ENCODE measurements at regions not wholly inside any gene's neighbourhood (a gene's known extent, or its start where the extent isn't known, plus 50 kb on each side); places are given as distances from the start of the nearest gene placed in this dataset.

DNA sequence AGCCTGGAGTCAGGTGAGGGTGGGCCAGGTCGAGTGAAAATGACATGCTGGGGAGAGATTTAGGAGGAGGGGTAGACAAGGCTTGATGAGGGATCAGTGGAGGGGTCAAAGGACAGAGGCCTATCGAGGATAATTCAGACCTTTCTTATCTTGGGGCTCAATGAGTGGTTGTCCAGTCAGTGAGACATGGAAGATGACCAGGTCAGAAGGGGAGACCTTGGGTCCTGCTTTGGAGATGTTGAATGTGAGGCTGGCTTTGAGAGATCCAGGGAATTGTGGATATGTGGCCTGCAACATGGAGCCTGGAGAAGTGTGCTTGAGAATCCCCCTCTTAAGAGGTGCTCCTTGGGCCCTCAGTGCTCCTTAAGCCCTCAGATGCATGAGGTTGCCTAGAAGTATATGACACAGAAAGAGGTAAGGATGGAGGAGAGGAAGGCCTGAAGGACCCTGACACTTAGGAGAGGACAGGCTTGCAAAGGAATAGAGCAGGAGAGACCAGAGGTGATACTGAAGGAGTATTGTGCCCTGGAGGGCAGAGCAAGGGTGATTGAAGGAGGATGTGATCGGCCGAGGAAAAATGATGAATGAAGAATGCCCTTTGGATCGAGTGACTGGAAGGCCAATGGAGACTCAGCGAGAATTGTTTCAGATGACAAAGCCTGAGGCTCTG lies 129.8 kb upstream of the GPR26 start:
- POLR2A ChIA-PET: no interaction called here
- DNase-seq (ENCODE audit: low read depth in 1 of 2, low spot score in 1 of 2) (no peak), FAIRE-seq (no peak), ATAC-seq (no peak)
- H3K4me3 ChIP-seq: no peak overlapping the region
- 45% methylated on average over 6 of the region's 6 CpGs for WGBS (ENCODE audit: missing lambda C conversion rate)
- no peak overlapping the region for H3K4me2 ChIP-seq
- no peak overlapping the region for H3K27ac ChIP-seq
- H3K9me3 ChIP-seq: peaks cover 6% of the 10 kb centered on the region; the same call in 1 of the 3 replicates
- no peak for TF ChIP-seq GATA3 (IDR thresholded peaks at IDR 0.05; ENCODE audit: borderline replicate concordance)
- no peak for TF ChIP-seq ZSCAN20 (CRISPR knock-in tag; IDR thresholded peaks at IDR 0.05)
- TF ChIP-seq, protein P1, sequence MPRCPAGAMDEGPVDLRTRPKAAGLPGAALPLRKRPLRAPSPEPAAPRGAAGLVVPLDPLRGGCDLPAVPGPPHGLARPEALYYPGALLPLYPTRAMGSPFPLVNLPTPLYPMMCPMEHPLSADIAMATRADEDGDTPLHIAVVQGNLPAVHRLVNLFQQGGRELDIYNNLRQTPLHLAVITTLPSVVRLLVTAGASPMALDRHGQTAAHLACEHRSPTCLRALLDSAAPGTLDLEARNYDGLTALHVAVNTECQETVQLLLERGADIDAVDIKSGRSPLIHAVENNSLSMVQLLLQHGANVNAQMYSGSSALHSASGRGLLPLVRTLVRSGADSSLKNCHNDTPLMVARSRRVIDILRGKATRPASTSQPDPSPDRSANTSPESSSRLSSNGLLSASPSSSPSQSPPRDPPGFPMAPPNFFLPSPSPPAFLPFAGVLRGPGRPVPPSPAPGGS (IDR thresholded peaks at IDR 0.05): no peak
- TF ChIP-seq MAZ (IDR thresholded peaks at IDR 0.05; ENCODE audit: borderline replicate concordance, low read depth, low read length): no peak
- TF ChIP-seq ZNF302 (CRISPR knock-in tag; IDR thresholded peaks at IDR 0.05): no peak
- TF ChIP-seq CHD2 (IDR thresholded peaks at IDR 0.05; ENCODE audit: low read length, partially characterized antibody): no peak
- no peak for TF ChIP-seq ESRRA (IDR thresholded peaks at IDR 0.05; ENCODE audit: borderline replicate concordance, low read length)
- TF ChIP-seq CBX2 (IDR thresholded peaks at IDR 0.05; ENCODE audit: borderline replicate concordance, low read depth): no peak
- no peak for TF ChIP-seq POLR2A (IDR thresholded peaks at IDR 0.05; ENCODE audit: low read length)
- TF ChIP-seq, protein P2, sequence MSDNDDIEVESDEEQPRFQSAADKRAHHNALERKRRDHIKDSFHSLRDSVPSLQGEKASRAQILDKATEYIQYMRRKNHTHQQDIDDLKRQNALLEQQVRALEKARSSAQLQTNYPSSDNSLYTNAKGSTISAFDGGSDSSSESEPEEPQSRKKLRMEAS (IDR thresholded peaks at IDR 0.05): no peak
- no peak for TF ChIP-seq HOXA7 (CRISPR knock-in tag; IDR thresholded peaks at IDR 0.05)
- no peak for TF ChIP-seq CBX8 (IDR thresholded peaks at IDR 0.05)
- no peak for TF ChIP-seq RAD21 (conservative IDR thresholded peaks at IDR 0.05 in 1 of 2, IDR thresholded peaks at IDR 0.05 in 1 of 2)
- TF ChIP-seq HOXB5 (CRISPR knock-in tag; IDR thresholded peaks at IDR 0.05): no peak
- TF ChIP-seq, protein P3, sequence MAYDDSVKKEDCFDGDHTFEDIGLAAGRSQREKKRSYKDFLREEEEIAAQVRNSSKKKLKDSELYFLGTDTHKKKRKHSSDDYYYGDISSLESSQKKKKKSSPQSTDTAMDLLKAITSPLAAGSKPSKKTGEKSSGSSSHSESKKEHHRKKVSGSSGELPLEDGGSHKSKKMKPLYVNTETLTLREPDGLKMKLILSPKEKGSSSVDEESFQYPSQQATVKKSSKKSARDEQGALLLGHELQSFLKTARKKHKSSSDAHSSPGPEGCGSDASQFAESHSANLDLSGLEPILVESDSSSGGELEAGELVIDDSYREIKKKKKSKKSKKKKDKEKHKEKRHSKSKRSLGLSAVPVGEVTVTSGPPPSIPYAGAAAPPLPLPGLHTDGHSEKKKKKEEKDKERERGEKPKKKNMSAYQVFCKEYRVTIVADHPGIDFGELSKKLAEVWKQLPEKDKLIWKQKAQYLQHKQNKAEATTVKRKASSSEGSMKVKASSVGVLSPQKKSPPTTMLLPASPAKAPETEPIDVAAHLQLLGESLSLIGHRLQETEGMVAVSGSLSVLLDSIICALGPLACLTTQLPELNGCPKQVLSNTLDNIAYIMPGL (CRISPR knock-in tag; IDR thresholded peaks at IDR 0.05; ENCODE audit: borderline replicate concordance): no peak
- no peak for TF ChIP-seq CEBPB (IDR thresholded peaks at IDR 0.05)
- CTCF ChIA-PET: no interaction called here
- no peaks in the 10 kb centered on the region for H3K4me1 ChIP-seq

DNA sequence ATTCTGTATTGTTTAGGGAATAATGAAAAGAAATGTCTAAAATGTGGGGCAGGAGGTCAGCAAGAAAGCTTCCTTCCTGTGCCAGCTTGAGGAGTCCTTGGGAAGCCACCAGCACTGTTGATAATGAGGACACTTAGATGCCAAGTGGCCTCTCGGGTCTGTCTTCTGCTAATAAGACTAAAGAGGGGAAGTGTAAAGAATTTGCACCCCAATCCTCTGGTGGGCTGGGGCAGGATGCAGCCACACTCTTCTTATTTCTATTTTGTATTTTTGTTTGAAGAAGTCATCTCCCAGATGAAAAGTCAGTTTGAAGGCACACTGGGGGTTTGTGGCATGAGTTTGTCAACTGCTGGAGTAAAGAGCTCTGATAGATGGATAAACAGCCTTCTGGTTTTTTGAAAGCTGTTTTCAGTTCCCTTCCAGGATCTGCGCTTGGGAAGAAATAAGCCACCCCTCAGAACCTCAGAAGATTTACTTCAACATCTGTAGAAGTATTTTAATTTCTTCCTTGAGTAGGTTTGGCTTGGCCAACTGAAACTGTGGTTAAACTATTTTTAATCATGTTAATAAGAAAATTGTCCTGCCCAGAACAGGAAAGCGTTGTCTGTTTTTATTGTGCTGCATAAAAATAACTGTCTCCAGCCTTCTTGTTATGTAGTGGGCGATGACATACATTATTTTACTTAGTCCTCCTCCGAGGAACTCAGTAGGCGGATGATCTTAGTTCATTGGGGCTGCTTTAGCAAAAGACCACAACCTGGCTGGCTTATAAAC lies 128.8 kb upstream of the GPR26 start:
- Histone ChIP-seq H3K9me3 (0 out of 3 replicates have a peak, but pooled peaks cover 2% of the 10 kb centered on the region), H3K4me3 (no peak overlapping the region), H3K27ac (no peak overlapping the region), H3K4me2 (no peak overlapping the region), H3K4me1 (no peaks in the 10 kb centered on the region)
- CTCF ChIA-PET: interaction anchor here (1.1 to 2.7 kb wide), 2 partner anchors 36 to 494 kb away, joined by 3 to 7 read pairs; no protein-coding TSS in a partner anchor
- FAIRE-seq (no peak), ATAC-seq (no peak), DNase-seq (ENCODE audit: low read depth in 1 of 2, low spot score in 1 of 2) (no peak)
- no peak for TF ChIP-seq ATOH8 (CRISPR knock-in tag; IDR thresholded peaks at IDR 0.05; ENCODE audit: low read depth)
- TF ChIP-seq RFX5 (IDR thresholded peaks at IDR 0.05): no peak
- POLR2A ChIA-PET: no interaction called here
- WGBS (ENCODE audit: missing lambda C conversion rate): 39% methylated on average over 6 of the region's 6 CpGs
